ENCODE measurements at regions not wholly inside any gene's neighbourhood (a gene's known extent, or its start where the extent isn't known, plus 50 kb on each side); places are given as distances from the start of the nearest gene placed in this dataset.

- no peak for DNase-seq
Measured at GRCh38 chr6:148263961-148264360, 78.7 kb upstream of the SASH1 start.

GRCh38 chr6:148265054-148265453 is 77.6 kb upstream of the SASH1 start:
- DNase-seq = no peak

GRCh38 chr6:148269386-148269785 is 73.3 kb upstream of the SASH1 start:
- DNase-seq = no peak

GRCh38 chr6:148271711-148272439 is 70.8 kb upstream of the SASH1 start:
- no peak for DNase-seq

GRCh38 chr6:148272597-148272996 is 70.0 kb upstream of the SASH1 start:
- no peak for DNase-seq

- no peak for DNase-seq
Measured at GRCh38 chr6:148273962-148274752, 68.5 kb upstream of the SASH1 start.

GRCh38 chr6:148274809-148275208 is 67.8 kb upstream of the SASH1 start:
- no peak for DNase-seq

GRCh38 chr6:148285205-148285604 is 57.4 kb upstream of the SASH1 start:
- no peak for DNase-seq

- no peak for DNase-seq
Measured at GRCh38 chr6:148286563-148286962, 56.1 kb upstream of the SASH1 start.

GRCh38 chr6:148287623-148288333 is 54.9 kb upstream of the SASH1 start:
- DNase-seq = no peak

GRCh38 chr6:148288541-148288940 is 54.1 kb upstream of the SASH1 start:
- DNase-seq = no peak

GRCh38 chr6:148289153-148289552 is 53.5 kb upstream of the SASH1 start:
- no peak for DNase-seq

GRCh38 chr6:148291876-148292275 is 50.8 kb upstream of the SASH1 start:
- DNase-seq = no peak

Measured in NCI-H2171 (cell line).